Testis (tissue), 2 donors: ENCODE measurements at regions not wholly inside any gene's neighbourhood (a gene's known extent, or its start where the extent isn't known, plus 50 kb on each side); places are given as distances from the start of the nearest gene placed in this dataset.

Source experiments
- DNase-seq: peaks from one replicate; pipeline ENCODE4 v3.0.0-alpha.2; 2019
- H3K27ac ChIP-seq, 2 donors: fragments of 200-600 bp; sonication (generic); one replicate each; pipeline ENCODE4 v1.5.1; 2019
- H3K27me3 ChIP-seq: fragments of 200-600 bp; sonication (generic); one replicate; pipeline ENCODE4 v1.5.1; 2019
- H3K36me3 ChIP-seq: fragments of 200-600 bp; sonication (generic); one replicate; pipeline ENCODE4 v1.5.1; 2017; ENCODE audit warnings: low read depth; ENCODE audit errors: missing control alignments
- H3K4me1 ChIP-seq: fragments of 200-600 bp; sonication (generic); one replicate; pipeline ENCODE4 v1.5.1; 2019
- H3K4me3 ChIP-seq, 2 donors: fragments of 200-600 bp; sonication (generic); one replicate each; pipeline ENCODE4 v1.5.1; 2017 to 2019
- H3K9me3 ChIP-seq: fragments of 200-600 bp; sonication (generic); one replicate; pipeline ENCODE4 v1.5.1; 2017
- POLR2A ChIP-seq: fragments of 450-650 bp; IDR thresholded peaks from one replicate; pipeline ENCODE4 v1.6.1; 2017; ENCODE audit warnings: antibody characterized with exemption, mild to moderate bottlenecking, moderate library complexity
- WGBS, 2 donors: methylation state at CpG; one replicate each; pipeline ENCODE4 v1.1.5; 2018; 5-methylcytosine and 5-hydroxymethylcytosine counted together
- intact Hi-C: fragments of 100-400 bp; cut with DNase I; formaldehyde crosslinking; loops from one replicate; pipeline ENCODE4 v1.15.1; 2023; ENCODE audit warnings: low total_unique reads
- TF ChIP-seq, protein P1 (sequence below), 3 experiments: fragments of 450-650 bp in 2 of 3; fragments of 200-600 bp in 1 of 3; sonication (generic) in 1 of 3; IDR thresholded peaks; one replicate each; pipeline ENCODE4 v1.5.1; 2016 to 2019; ENCODE audit warnings: antibody characterized with exemption in 3 of 3, mild to moderate bottlenecking in 2 of 3, moderate library complexity in 1 of 3

GRCh38 chr14:49121246-49121645, 464.9 kb downstream of the RPS29 start:
- H3K27me3 ChIP-seq = no peaks in the 10 kb centered on the region
- H3K4me1 ChIP-seq = no peaks in the 10 kb centered on the region
- TF ChIP-seq, protein P1, sequence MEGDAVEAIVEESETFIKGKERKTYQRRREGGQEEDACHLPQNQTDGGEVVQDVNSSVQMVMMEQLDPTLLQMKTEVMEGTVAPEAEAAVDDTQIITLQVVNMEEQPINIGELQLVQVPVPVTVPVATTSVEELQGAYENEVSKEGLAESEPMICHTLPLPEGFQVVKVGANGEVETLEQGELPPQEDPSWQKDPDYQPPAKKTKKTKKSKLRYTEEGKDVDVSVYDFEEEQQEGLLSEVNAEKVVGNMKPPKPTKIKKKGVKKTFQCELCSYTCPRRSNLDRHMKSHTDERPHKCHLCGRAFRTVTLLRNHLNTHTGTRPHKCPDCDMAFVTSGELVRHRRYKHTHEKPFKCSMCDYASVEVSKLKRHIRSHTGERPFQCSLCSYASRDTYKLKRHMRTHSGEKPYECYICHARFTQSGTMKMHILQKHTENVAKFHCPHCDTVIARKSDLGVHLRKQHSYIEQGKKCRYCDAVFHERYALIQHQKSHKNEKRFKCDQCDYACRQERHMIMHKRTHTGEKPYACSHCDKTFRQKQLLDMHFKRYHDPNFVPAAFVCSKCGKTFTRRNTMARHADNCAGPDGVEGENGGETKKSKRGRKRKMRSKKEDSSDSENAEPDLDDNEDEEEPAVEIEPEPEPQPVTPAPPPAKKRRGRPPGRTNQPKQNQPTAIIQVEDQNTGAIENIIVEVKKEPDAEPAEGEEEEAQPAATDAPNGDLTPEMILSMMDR (IDR thresholded peaks at IDR 0.05) = no peak
- no peak for TF ChIP-seq POLR2A
- no peak for DNase-seq
- H3K36me3 ChIP-seq = no peaks in the 10 kb centered on the region
- WGBS, 2 donors = 88 to 91% methylated on average over 5 of the region's 5 CpGs
- H3K9me3 ChIP-seq = no peaks in the 10 kb centered on the region
- H3K4me3 ChIP-seq = no peak overlapping the region
- intact Hi-C loops = no loop called here
- no peak overlapping the region for H3K27ac ChIP-seq

GRCh38 chr14:49114161-49114893, 471.9 kb downstream of the RPS29 start:
- Histone ChIP-seq H3K27me3 (no peaks in the 10 kb centered on the region), H3K9me3 (no peaks in the 10 kb centered on the region), H3K4me1 (no peaks in the 10 kb centered on the region), H3K36me3 (no peaks in the 10 kb centered on the region), H3K27ac (no peak overlapping the region), H3K4me3 (no peak overlapping the region)
- TF ChIP-seq, protein P1 (IDR thresholded peaks at IDR 0.05) = no peak
- TF ChIP-seq POLR2A = no peak
- intact Hi-C loops = no loop called here
- no peak for DNase-seq
- WGBS, 2 donors = 37 to 58% methylated on average over 6 of the region's 6 CpGs

GRCh38 chr14:49106741-49107667, 479.2 kb downstream of the RPS29 start:
- 58 to 64% methylated on average over 8 of the region's 8 CpGs for WGBS, 2 donors
- Histone ChIP-seq H3K4me1 (no peaks in the 10 kb centered on the region), H3K9me3 (no peaks in the 10 kb centered on the region), H3K27me3 (no peaks in the 10 kb centered on the region), H3K4me3 (no peak overlapping the region), H3K27ac (no peak overlapping the region), H3K36me3 (no peaks in the 10 kb centered on the region)
- TF ChIP-seq, protein P1 (IDR thresholded peaks at IDR 0.05) = no peak
- no peak for TF ChIP-seq POLR2A
- intact Hi-C loops = no loop called here
- DNase-seq = no peak

DNA sequence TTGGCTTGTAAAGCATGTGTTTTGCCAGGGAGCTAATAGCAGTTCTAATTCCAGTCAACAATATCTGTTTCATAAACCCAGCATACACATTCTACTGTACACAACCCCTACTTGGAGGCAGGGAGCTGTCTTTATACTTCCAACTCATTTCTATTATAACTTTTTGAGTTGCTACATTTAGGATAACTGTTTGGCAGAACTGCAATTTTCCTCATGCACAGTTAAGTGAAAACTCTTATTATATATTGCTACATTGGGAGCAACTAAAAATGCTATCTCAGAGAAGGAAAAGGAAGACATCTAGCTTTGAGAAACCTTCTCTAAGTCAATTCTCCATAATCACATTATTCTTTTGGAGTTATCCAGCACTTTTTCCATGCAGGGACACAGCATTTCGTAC, 480.2 kb downstream of the RPS29 start:
- intact Hi-C loops = no loop called here
- Histone ChIP-seq H3K4me1 (no peaks in the 10 kb centered on the region), H3K4me3 (no peak overlapping the region), H3K27me3 (no peaks in the 10 kb centered on the region), H3K9me3 (no peaks in the 10 kb centered on the region), H3K36me3 (no peaks in the 10 kb centered on the region), H3K27ac (no peak overlapping the region)
- WGBS, 2 donors = 76 to 81% methylated on average over 1 of the region's 1 CpG
- no peak for DNase-seq
- TF ChIP-seq, protein P1 (IDR thresholded peaks at IDR 0.05) = no peak
- TF ChIP-seq POLR2A = no peak
